A549 (cell line): ENCODE measurements at regions not wholly inside any gene's neighbourhood (a gene's known extent, or its start where the extent isn't known, plus 50 kb on each side); places are given as distances from the start of the nearest gene placed in this dataset.

Experiments
- MAX ChIP-seq: IDR thresholded peaks from 2 replicates; pipeline ENCODE4 v1.6.1; 2012
- SMC3 ChIP-seq: fragments of >200 bp; sonication (Bioruptor Twin); formaldehyde crosslinking; IDR thresholded peaks from 3 replicates; pipeline ENCODE4 v1.6.1; 2018; ENCODE audit warnings: inconsistent platforms

GRCh38 chr6:145092554-145092953 lies 642.8 kb downstream of the EPM2A start:
- TF ChIP-seq MAX (no peak), SMC3 (no peak)
